Loucy (cell line): ENCODE measurements at regions not wholly inside any gene's neighbourhood (a gene's known extent, or its start where the extent isn't known, plus 50 kb on each side); places are given as distances from the start of the nearest gene placed in this dataset.
"Not testable (repeated sequence)": the region's sequence is repeated elsewhere in the genome, so short reads cannot be mapped to it uniquely, and the experiment has no call there.

Source experiments
- H2AFZ ChIP-seq: fragments of 200-600 bp; sonication (generic); 2 replicates; pipeline ENCODE4 v1.6.0; 2016; ENCODE audit warnings: antibody characterized with exemption, mild to moderate bottlenecking, low read length, moderate library complexity
- H3F3A ChIP-seq: fragments of 200-600 bp; 2 replicates; pipeline ENCODE4 v1.6.0; 2016; ENCODE audit warnings: antibody characterized with exemption, low read depth, mild to moderate bottlenecking
- H3K27me3 ChIP-seq: fragments of 200-600 bp; sonication (generic); 2 replicates; pipeline ENCODE4 v1.6.1; 2014; ENCODE audit warnings: low read length, mild to moderate bottlenecking; ENCODE audit not compliant: insufficient read depth, poor library complexity, severe bottlenecking
- H3K36me3 ChIP-seq: fragments of 200-600 bp; sonication (generic); 2 replicates; pipeline ENCODE4 v1.6.1; 2016; ENCODE audit warnings: low read length; ENCODE audit not compliant: insufficient read depth
- H3K4me1 ChIP-seq: fragments of 200-600 bp; sonication (generic); 2 replicates; pipeline ENCODE4 v1.5.1; 2014; ENCODE audit warnings: low read length, mild to moderate bottlenecking; ENCODE audit not compliant: insufficient read depth, poor library complexity, severe bottlenecking
- H3K4me2 ChIP-seq: fragments of 200-600 bp; sonication (generic); 2 replicates; pipeline ENCODE4 v1.6.0; 2014; ENCODE audit warnings: antibody characterized with exemption, low read length, low read depth, mild to moderate bottlenecking; ENCODE audit not compliant: poor library complexity, severe bottlenecking
- H3K4me3 ChIP-seq: fragments of 200-600 bp; sonication (generic); 2 replicates; pipeline ENCODE4 v1.5.1; 2014; ENCODE audit warnings: low read length, mild to moderate bottlenecking, mixed read lengths; ENCODE audit not compliant: poor library complexity, severe bottlenecking
- H3K79me2 ChIP-seq: fragments of 200-600 bp; sonication (generic); 2 replicates; pipeline ENCODE4 v1.6.1; 2014; ENCODE audit warnings: low read length; ENCODE audit not compliant: insufficient read depth
- H3K9ac ChIP-seq: fragments of 200-600 bp; sonication (generic); 2 replicates; pipeline ENCODE4 v1.6.0; 2014; ENCODE audit warnings: mild to moderate bottlenecking, low read depth, low read length, moderate library complexity; ENCODE audit not compliant: poor library complexity, severe bottlenecking
- H3K9me2 ChIP-seq: fragments of 200-600 bp; sonication (generic); replicated peaks from 2 replicates; pipeline ENCODE4 v1.6.1; 2016; ENCODE audit warnings: low read depth, low read length, mixed read lengths
- H3K9me3 ChIP-seq: fragments of 200-600 bp; sonication (generic); 2 replicates; pipeline ENCODE4 v1.6.1; 2014; ENCODE audit warnings: mild to moderate bottlenecking, antibody characterized with exemption, low read length, low read depth; ENCODE audit not compliant: insufficient read depth
- H4K20me1 ChIP-seq: fragments of 200-600 bp; sonication (generic); 2 replicates; pipeline ENCODE4 v1.6.0; 2014; ENCODE audit warnings: antibody characterized with exemption, low read length, mild to moderate bottlenecking; ENCODE audit not compliant: insufficient read depth, poor library complexity, severe bottlenecking
- CTCF ChIP-seq: fragments of 200-600 bp; sonication (generic); conservative IDR thresholded peaks from 2 replicates; pipeline ENCODE4 v1.5.1; 2014; ENCODE audit warnings: mild to moderate bottlenecking, antibody characterized with exemption, low read length
- EZH2phosphoT487 ChIP-seq: fragments of 200-600 bp; IDR thresholded peaks from 2 replicates; pipeline ENCODE4 v1.6.1; 2018; ENCODE audit warnings: antibody characterized with exemption, mild to moderate bottlenecking, moderate library complexity, borderline replicate concordance

GRCh38 chr12:24507827-24508226 is 441.1 kb downstream of the BCAT1 start:
- H2AFZ ChIP-seq: no peak overlapping the region
- H3K4me1 ChIP-seq: peaks cover 16% of the 10 kb centered on the region
- H3K9me2 ChIP-seq: no peaks in the 10 kb centered on the region
- TF ChIP-seq EZH2phosphoT487 (no peak), CTCF (no peak)
- H3K27me3 ChIP-seq: no peaks in the 10 kb centered on the region
- no peaks in the 10 kb centered on the region for H4K20me1 ChIP-seq
- H3K36me3 ChIP-seq: no peaks in the 10 kb centered on the region
- no peaks in the 10 kb centered on the region for H3K9me3 ChIP-seq
- no peak overlapping the region for H3K4me3 ChIP-seq
- H3F3A ChIP-seq: no peaks in the 10 kb centered on the region
- no peak overlapping the region for H3K9ac ChIP-seq
- H3K4me2 ChIP-seq: no peak overlapping the region
- peaks cover 31% of the 10 kb centered on the region for H3K79me2 ChIP-seq

- Histone ChIP-seq H3K9me3 (no peaks in the 10 kb centered on the region), H3K9ac (no peak overlapping the region), H4K20me1 (no peaks in the 10 kb centered on the region), H3K4me1 (peaks cover 23% of the 10 kb centered on the region), H2AFZ (no peak overlapping the region), H3K9me2 (no peaks in the 10 kb centered on the region), H3K79me2 (peaks cover 40% of the 10 kb centered on the region), H3K4me3 (no peak overlapping the region), H3K36me3 (no peaks in the 10 kb centered on the region), H3K27me3 (no peaks in the 10 kb centered on the region), H3K4me2 (no peak overlapping the region), H3F3A (no peaks in the 10 kb centered on the region)
- no peak for TF ChIP-seq EZH2phosphoT487
These were observed 443.4 kb downstream of the BCAT1 start for GRCh38 chr12:24505366-24506015.

- H3K9ac ChIP-seq, H4K20me1 ChIP-seq, H3K36me3 ChIP-seq, H2AFZ ChIP-seq, H3F3A ChIP-seq, H3K4me2 ChIP-seq, H3K4me3 ChIP-seq, H3K9me3 ChIP-seq, H3K9me2 ChIP-seq, H3K27me3 ChIP-seq: not testable (repeated sequence)
- Histone ChIP-seq H3K4me1 (peaks cover 32% of the 10 kb centered on the region), H3K79me2 (peaks cover 39% of the 10 kb centered on the region)
These were observed 445.4 kb downstream of the BCAT1 start for GRCh38 chr12:24503477-24503876.

GRCh38 chr12:24500831-24501230 is 448.1 kb downstream of the BCAT1 start:
- H3K4me2 ChIP-seq: no peak overlapping the region
- no peak overlapping the region for H3K4me3 ChIP-seq
- no peak overlapping the region for H2AFZ ChIP-seq
- peaks cover 43% of the 10 kb centered on the region for H3K79me2 ChIP-seq
- TF ChIP-seq EZH2phosphoT487 (no peak), CTCF (no peak)
- 0 out of 2 replicates have a peak, but pooled peaks cover 4% of the 10 kb centered on the region for H3F3A ChIP-seq
- H3K9ac ChIP-seq: no peak overlapping the region
- no peaks in the 10 kb centered on the region for H3K27me3 ChIP-seq
- H3K36me3 ChIP-seq: no peaks in the 10 kb centered on the region
- no peaks in the 10 kb centered on the region for H3K9me3 ChIP-seq
- H4K20me1 ChIP-seq: no peaks in the 10 kb centered on the region
- peaks cover 44% of the 10 kb centered on the region for H3K4me1 ChIP-seq
- H3K9me2 ChIP-seq: no peaks in the 10 kb centered on the region
